ENCODE measurements at regions not wholly inside any gene's neighbourhood (a gene's known extent, or its start where the extent isn't known, plus 50 kb on each side); places are given as distances from the start of the nearest gene placed in this dataset.
"Not testable (repeated sequence)": the region's sequence is repeated elsewhere in the genome, so short reads cannot be mapped to it uniquely, and the experiment has no call there.

DNA sequence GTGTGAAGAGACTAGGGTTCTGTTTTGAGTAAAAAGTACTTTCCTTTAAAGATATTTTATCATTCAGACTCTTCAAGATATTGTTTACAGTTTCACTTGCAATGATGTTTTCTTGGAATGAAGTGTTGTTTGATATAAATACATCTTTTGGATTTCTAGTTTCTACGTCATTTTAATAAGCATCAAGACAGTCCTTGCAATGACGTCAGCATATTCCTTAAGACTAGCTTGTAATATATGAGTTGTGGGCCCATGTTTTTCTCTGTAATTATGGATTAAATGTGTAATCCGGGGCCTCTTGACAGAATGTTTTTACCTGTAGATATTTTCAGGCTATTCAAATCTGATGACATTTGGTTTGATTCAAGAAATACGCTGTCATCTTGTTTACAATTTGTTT is 66.1 kb downstream of the RBMX2 start:
- H3K27ac ChIP-seq = no peak overlapping the region
- TF ChIP-seq ZFX (IDR thresholded peaks at IDR 0.05) = no peak
- TF ChIP-seq, protein P1, sequence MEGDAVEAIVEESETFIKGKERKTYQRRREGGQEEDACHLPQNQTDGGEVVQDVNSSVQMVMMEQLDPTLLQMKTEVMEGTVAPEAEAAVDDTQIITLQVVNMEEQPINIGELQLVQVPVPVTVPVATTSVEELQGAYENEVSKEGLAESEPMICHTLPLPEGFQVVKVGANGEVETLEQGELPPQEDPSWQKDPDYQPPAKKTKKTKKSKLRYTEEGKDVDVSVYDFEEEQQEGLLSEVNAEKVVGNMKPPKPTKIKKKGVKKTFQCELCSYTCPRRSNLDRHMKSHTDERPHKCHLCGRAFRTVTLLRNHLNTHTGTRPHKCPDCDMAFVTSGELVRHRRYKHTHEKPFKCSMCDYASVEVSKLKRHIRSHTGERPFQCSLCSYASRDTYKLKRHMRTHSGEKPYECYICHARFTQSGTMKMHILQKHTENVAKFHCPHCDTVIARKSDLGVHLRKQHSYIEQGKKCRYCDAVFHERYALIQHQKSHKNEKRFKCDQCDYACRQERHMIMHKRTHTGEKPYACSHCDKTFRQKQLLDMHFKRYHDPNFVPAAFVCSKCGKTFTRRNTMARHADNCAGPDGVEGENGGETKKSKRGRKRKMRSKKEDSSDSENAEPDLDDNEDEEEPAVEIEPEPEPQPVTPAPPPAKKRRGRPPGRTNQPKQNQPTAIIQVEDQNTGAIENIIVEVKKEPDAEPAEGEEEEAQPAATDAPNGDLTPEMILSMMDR (conservative IDR thresholded peaks at IDR 0.05) = no peak

GRCh38 chrX:130468395-130468923 is 66.7 kb downstream of the RBMX2 start:
- TF ChIP-seq, protein P1 (conservative IDR thresholded peaks at IDR 0.05) = no peak
- TF ChIP-seq ZFX (IDR thresholded peaks at IDR 0.05) = no peak
- H3K27ac ChIP-seq = no peak overlapping the region

GRCh38 chrX:130482871-130483270 is 81.1 kb downstream of the RBMX2 start:
- H3K27ac ChIP-seq = no peak overlapping the region

GRCh38 chrX:130485870-130486269 is 84.1 kb downstream of the RBMX2 start:
- no peak overlapping the region for H3K27ac ChIP-seq
- TF ChIP-seq, protein P1 (conservative IDR thresholded peaks at IDR 0.05) = no peak
- no peak for TF ChIP-seq ZFX (IDR thresholded peaks at IDR 0.05)

More at GRCh38 chrX:130482871-130483270, 81.1 kb downstream of the RBMX2 start:
- no peak for TF ChIP-seq ZFX (IDR thresholded peaks at IDR 0.05)
- TF ChIP-seq, protein P1 (conservative IDR thresholded peaks at IDR 0.05) = no peak

- H3K27ac ChIP-seq = not testable (repeated sequence)
Observed at GRCh38 chrX:130495502-130495901, 93.7 kb downstream of the RBMX2 start.

DNA sequence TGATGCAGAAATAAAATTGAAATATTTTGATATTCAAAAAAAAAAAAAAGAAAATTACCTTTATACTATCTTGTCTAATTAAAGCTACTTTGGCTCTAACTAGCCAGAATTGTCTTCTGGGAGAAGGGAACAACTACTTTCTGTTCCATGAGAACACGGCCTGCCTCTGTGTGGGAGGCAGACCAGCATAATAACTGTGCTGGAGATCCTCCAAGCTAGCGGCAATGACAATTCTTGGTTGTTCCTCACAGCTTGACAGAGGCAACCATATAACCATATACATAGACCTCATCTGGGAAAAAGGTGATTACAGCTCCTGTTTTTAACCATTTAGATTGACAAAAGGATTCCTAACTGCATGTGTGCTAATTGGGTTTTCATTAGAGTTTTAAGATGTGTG is 95.7 kb downstream of the RBMX2 start:
- no peak overlapping the region for H3K27ac ChIP-seq
- TF ChIP-seq ZFX (IDR thresholded peaks at IDR 0.05) = no peak
- TF ChIP-seq, protein P1 (conservative IDR thresholded peaks at IDR 0.05) = no peak

- H3K27ac ChIP-seq = no peak overlapping the region
- TF ChIP-seq, protein P1 (conservative IDR thresholded peaks at IDR 0.05) = no peak
- no peak for TF ChIP-seq ZFX (IDR thresholded peaks at IDR 0.05)
Observed at GRCh38 chrX:130498653-130499274, 97.0 kb downstream of the RBMX2 start.

DNA sequence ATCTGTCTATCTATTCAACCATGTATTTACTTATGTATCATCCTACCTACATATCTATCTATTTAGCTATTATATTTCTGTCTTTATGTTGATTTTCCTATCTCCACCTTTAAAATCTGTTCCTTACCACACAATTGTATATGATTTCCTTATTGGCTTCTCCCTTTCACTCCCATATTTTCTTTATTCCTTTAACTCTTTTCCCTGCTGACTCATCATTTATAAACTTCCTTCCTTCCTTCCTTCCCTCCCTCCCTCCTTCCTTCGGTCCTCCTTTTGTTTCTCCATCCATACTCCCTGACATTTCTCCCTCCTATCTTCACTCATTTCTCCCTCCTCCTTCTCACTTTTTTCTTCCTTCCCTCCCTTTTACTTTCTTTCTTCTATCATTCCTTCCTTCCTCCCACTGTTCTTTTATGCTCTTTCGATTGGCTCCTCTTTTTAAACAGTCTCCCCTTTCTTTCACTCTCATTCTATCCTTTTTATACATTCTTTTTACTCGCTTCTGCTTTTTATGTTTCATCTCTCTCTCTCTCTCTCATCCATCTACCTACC is 100.3 kb downstream of the RBMX2 start:
- no peak overlapping the region for H3K27ac ChIP-seq
- no peak for TF ChIP-seq ZFX (IDR thresholded peaks at IDR 0.05)
- TF ChIP-seq, protein P1 (conservative IDR thresholded peaks at IDR 0.05) = no peak
